Adrenal gland (tissue), 9 donors: ENCODE measurements at regions not wholly inside any gene's neighbourhood (a gene's known extent, or its start where the extent isn't known, plus 50 kb on each side); places are given as distances from the start of the nearest gene placed in this dataset.

ENCODE experiments used
- DNase-seq, 7 donors: peaks; one replicate each; pipeline ENCODE4 v3.0.0-alpha.2; 2019 to 2020
- H3K27ac ChIP-seq, 5 donors: fragments of 200-600 bp; sonication (generic) in 4 of 5; 1 replicate in 3 of 5; 2 replicates in 2 of 5; pipeline versions ENCODE4 v1.5.1 to v1.8.0; 2016 to 2020; ENCODE audit warnings: mild to moderate bottlenecking in 1 of 5
- H3K27me3 ChIP-seq: fragments of 200-600 bp; 2 replicates; pipeline ENCODE4 v1.8.0; 2021
- H3K36me3 ChIP-seq, 2 donors: fragments of 200-600 bp; replicated peaks in 1 of 2; 1 replicate in 1 of 2; 2 replicates in 1 of 2; pipeline versions ENCODE4 v1.5.1 to v1.8.0; 2018 to 2022
- H3K4me1 ChIP-seq, 2 donors: fragments of 200-600 bp; replicated peaks in 1 of 2; 1 replicate in 1 of 2; 2 replicates in 1 of 2; pipeline versions ENCODE4 v1.5.1 to v1.8.0; 2018 to 2021
- H3K4me3 ChIP-seq, 4 donors: fragments of 200-600 bp; sonication (generic) in 3 of 4; one replicate each; pipeline ENCODE4 v1.5.1; 2016 to 2018
- H3K9me3 ChIP-seq, 3 donors: fragments of 200-600 bp; sonication (generic) in 1 of 3; replicated peaks in 1 of 3; 1 replicate in 2 of 3; 2 replicates in 1 of 3; pipeline versions ENCODE4 v1.5.1 to v1.8.0; 2016 to 2021
- CTCF ChIP-seq, 6 experiments: fragments of 450-650 bp in 4 of 6; fragments of 200-600 bp in 2 of 6; sonication (generic) in 1 of 6; IDR thresholded peaks; 1 replicate in 5 of 6; 2 replicates in 1 of 6; pipeline versions ENCODE4 v1.5.1 to v1.8.0; 2016 to 2021; ENCODE audit warnings: antibody characterized with exemption in 6 of 6, mild to moderate bottlenecking in 2 of 6, moderate library complexity in 1 of 6
- POLR2A ChIP-seq, 2 donors: fragments of 450-650 bp; IDR thresholded peaks; one replicate each; pipeline ENCODE4 v1.6.1; 2017; ENCODE audit warnings: antibody characterized with exemption in 2 of 2, mild to moderate bottlenecking in 2 of 2, moderate library complexity in 1 of 2
- WGBS, 4 donors: extraction: QIAGEN DNeasy Blood & Tissue Kit in 2 of 4; methylation state at CpG; one replicate each; pipeline versions ENCODE4 v1.1.5 to v1.1.7; 2013 to 2017; 5-methylcytosine and 5-hydroxymethylcytosine counted together
- intact Hi-C, 2 donors: fragments of 100-400 bp; cut with DNase I; formaldehyde crosslinking; loops; one replicate each; pipeline versions ENCODE4 v1.14.1 to v1.15.0; 2022 to 2023
- donor health status: healthy with polysubstance abuse.
- donor health status: Bipolar disorder and iron deficiency.
- donor health status: DM: yes; HTN: yes; CAD: no.
- donor health status: DM: no; HTN: no; CAD: no.
- donor health status: DM: no; HTN: no; CAD: no.

GRCh38 chr9:124116683-124117363 lies 105.3 kb downstream of the LHX2 start:
- Histone ChIP-seq H3K36me3 (no peaks in the 10 kb centered on the region), H3K27me3 (no peaks in the 10 kb centered on the region), H3K4me1 (no peaks in the 10 kb centered on the region), H3K27ac (no peak overlapping the region), H3K4me3 (no peak overlapping the region), H3K9me3 (no peaks in the 10 kb centered on the region)
- WGBS, 4 donors = 76 to 85% (median 82%) methylated on average over 9 of the region's 9 CpGs
- intact Hi-C loops = no loop called here
- no peak for DNase-seq
- TF ChIP-seq POLR2A (IDR thresholded peaks at IDR 0.05) (no peak), CTCF (IDR thresholded peaks at IDR 0.05) (no peak)

DNA sequence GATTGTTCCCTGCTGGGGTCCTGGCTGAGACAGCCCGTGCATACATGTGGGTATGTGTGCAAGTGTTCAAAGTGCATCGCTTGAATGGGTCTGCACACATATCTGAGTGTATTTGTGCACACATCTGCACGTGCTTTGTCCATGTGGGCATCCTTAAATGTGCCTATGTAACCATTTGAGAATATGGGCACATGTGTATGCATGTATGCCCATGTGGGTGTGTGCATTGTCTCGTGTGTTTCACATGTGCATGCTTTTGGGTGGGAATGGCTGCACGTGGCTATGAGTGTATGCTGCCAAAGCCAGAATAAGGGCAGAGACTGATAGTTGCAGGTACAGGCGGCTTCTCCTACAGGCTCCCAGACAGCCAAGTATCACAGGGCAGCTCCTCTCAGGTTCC lies 107.3 kb downstream of the LHX2 start:
- intact Hi-C loops = no loop called here
- no peaks in the 10 kb centered on the region for H3K36me3 ChIP-seq
- H3K4me1 ChIP-seq = no peaks in the 10 kb centered on the region
- H3K27me3 ChIP-seq = no peaks in the 10 kb centered on the region
- H3K27ac ChIP-seq = no peak overlapping the region
- no peak for TF ChIP-seq POLR2A (IDR thresholded peaks at IDR 0.05)
- TF ChIP-seq CTCF (IDR thresholded peaks at IDR 0.05) = no peak
- 60 to 82% (median 65%) methylated on average over 5 to 6 of the region's 6 CpGs for WGBS, 4 donors
- DNase-seq = no peak
- H3K4me3 ChIP-seq = no peak overlapping the region
- H3K9me3 ChIP-seq = no peaks in the 10 kb centered on the region

DNA sequence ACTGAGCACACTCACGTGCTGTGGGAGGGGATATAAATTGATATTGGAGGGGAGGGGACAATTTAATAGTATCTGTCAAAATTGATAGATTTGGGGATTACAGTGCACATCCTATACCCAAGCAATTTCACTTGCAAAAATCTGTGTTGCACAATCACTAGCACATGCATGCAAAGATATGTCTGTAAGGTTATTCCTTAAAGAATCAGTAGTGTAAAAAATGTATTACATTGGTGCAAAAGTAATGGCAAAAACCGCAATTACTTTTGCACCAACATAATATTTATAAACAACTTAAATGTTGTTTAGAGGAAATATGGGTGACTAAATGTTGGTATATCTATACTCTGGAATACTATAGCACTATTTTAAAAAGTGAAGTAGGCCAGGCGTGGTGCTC lies 108.7 kb downstream of the LHX2 start:
- DNase-seq = no peak
- H3K9me3 ChIP-seq = no peaks in the 10 kb centered on the region
- TF ChIP-seq POLR2A (IDR thresholded peaks at IDR 0.05) = no peak
- no peak for TF ChIP-seq CTCF (IDR thresholded peaks at IDR 0.05)
- H3K36me3 ChIP-seq = no peaks in the 10 kb centered on the region
- WGBS, 4 donors = 56 to 71% (median 65%) methylated on average over 3 of the region's 3 CpGs
- intact Hi-C loops = loop anchor here in 1 of 2 donors (10.0 kb wide), 1 partner anchor 415 kb away; no protein-coding TSS in a partner anchor
- no peak overlapping the region for H3K4me3 ChIP-seq
- no peaks in the 10 kb centered on the region for H3K27me3 ChIP-seq
- H3K27ac ChIP-seq = no peak overlapping the region
- H3K4me1 ChIP-seq = no peaks in the 10 kb centered on the region

DNA sequence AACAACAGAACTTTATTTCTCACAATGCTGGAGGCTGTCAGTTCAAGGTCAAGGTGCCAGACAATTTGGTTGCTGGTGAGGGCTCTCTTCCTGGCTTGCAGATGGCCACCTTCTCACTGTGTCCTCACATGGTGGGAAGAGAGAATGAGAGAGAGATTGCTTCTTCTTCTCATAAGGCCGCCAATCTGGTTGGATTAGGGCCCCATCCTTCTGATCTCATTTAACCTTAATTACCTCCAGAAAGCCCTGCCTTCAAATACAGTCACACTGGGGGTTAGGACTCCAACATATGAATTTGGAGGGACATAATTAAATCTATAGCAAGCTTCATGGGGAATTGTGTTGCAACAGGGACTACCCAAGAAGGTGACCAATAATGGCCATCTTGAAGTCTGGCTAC lies 110.2 kb downstream of the LHX2 start:
- no peaks in the 10 kb centered on the region for H3K4me1 ChIP-seq
- DNase-seq = no peak
- no peaks in the 10 kb centered on the region for H3K36me3 ChIP-seq
- no peak overlapping the region for H3K27ac ChIP-seq
- WGBS, 4 donors = 86 to 100% (median 91%) methylated on average over 1 of the region's 1 CpG
- no peaks in the 10 kb centered on the region for H3K27me3 ChIP-seq
- intact Hi-C loops = loop anchor here in 1 of 2 donors (10.0 kb wide), 1 partner anchor 413 kb away; no protein-coding TSS in a partner anchor
- no peaks in the 10 kb centered on the region for H3K9me3 ChIP-seq
- H3K4me3 ChIP-seq = no peak overlapping the region
- no peak for TF ChIP-seq POLR2A (IDR thresholded peaks at IDR 0.05)
- TF ChIP-seq CTCF (IDR thresholded peaks at IDR 0.05) = no peak
